CD14-positive monocyte (primary cell): ENCODE measurements at regions not wholly inside any gene's neighbourhood (a gene's known extent, or its start where the extent isn't known, plus 50 kb on each side); places are given as distances from the start of the nearest gene placed in this dataset.

Experiments
- DNase-seq, 3 donors: peaks; one replicate each; pipeline ENCODE4 v3.0.0-alpha.2; 2011 to 2022
- H2AFZ ChIP-seq: 2 replicates; pipeline ENCODE4 v1.6.0; 2012; ENCODE audit warnings: mild to moderate bottlenecking, low read depth, low read length, inconsistent platforms; ENCODE audit not compliant: insufficient read depth, poor library complexity, severe bottlenecking
- H3K27ac ChIP-seq, 2 donors: 1 replicate in 1 of 2; 2 replicates in 1 of 2; pipeline ENCODE4 v1.5.1; 2012 to 2013; ENCODE audit warnings: low read length in 2 of 2, control low read depth in 1 of 2, inconsistent platforms in 1 of 2, low read depth in 1 of 2, mild to moderate bottlenecking in 1 of 2
- H3K27me3 ChIP-seq, 2 donors: one replicate each; pipeline versions ENCODE4 v1.6.0 to v1.6.1; 2011 to 2013; ENCODE audit warnings: low read length in 2 of 2; ENCODE audit not compliant: control insufficient read depth in 2 of 2, insufficient read depth in 2 of 2
- H3K36me3 ChIP-seq, 2 donors: replicated peaks in 1 of 2; 1 replicate in 1 of 2; 2 replicates in 1 of 2; pipeline versions ENCODE4 v1.5.1 to v1.6.1; 2012 to 2013; ENCODE audit warnings: low read length in 2 of 2, control low read depth in 1 of 2, inconsistent platforms in 1 of 2, mild to moderate bottlenecking in 1 of 2; ENCODE audit not compliant: insufficient read depth in 2 of 2, control insufficient read depth in 1 of 2
- H3K4me1 ChIP-seq, 2 donors: 1 replicate in 1 of 2; 2 replicates in 1 of 2; pipeline versions ENCODE4 v1.5.1 to v1.6.1; 2012 to 2013; ENCODE audit warnings: low read length in 2 of 2, control low read depth in 1 of 2, inconsistent platforms in 1 of 2, mild to moderate bottlenecking in 1 of 2, moderate library complexity in 1 of 2; ENCODE audit not compliant: insufficient read depth in 2 of 2, control insufficient read depth in 1 of 2
- H3K4me2 ChIP-seq: replicated peaks from 2 replicates; pipeline ENCODE3; 2012; ENCODE audit warnings: low read length, moderate library complexity, mild to moderate bottlenecking; ENCODE audit not compliant: poor library complexity, severe bottlenecking; ENCODE audit errors: extremely low read depth
- H3K4me3 ChIP-seq, 3 experiments: fragments of 200-600 bp in 1 of 3; sonication (generic) in 1 of 3; replicated peaks in 1 of 3; 1 replicate in 2 of 3; 2 replicates in 1 of 3; pipeline ENCODE4 v1.5.1; 2011 to 2013; ENCODE audit warnings: low read length in 3 of 3, mild to moderate bottlenecking in 3 of 3, control low read depth in 2 of 3, low read depth in 2 of 3, inconsistent platforms in 1 of 3, moderate library complexity in 1 of 3
- H3K79me2 ChIP-seq: 2 replicates; pipeline ENCODE4 v1.6.0; 2012; ENCODE audit warnings: mild to moderate bottlenecking, control low read depth, inconsistent platforms, low read length, moderate library complexity; ENCODE audit not compliant: insufficient read depth
- H3K9ac ChIP-seq: 2 replicates; pipeline ENCODE4 v1.6.0; 2017; ENCODE audit warnings: low read length, mild to moderate bottlenecking; ENCODE audit not compliant: insufficient read depth, poor library complexity, severe bottlenecking
- H3K9me3 ChIP-seq, 2 donors: replicated peaks in 1 of 2; 1 replicate in 1 of 2; 2 replicates in 1 of 2; pipeline versions ENCODE4 v1.5.1 to v1.6.1; 2012 to 2013; ENCODE audit warnings: low read length in 2 of 2, control low read depth in 1 of 2; ENCODE audit not compliant: control insufficient read depth in 1 of 2, insufficient read depth in 1 of 2
- H4K20me1 ChIP-seq: 2 replicates; pipeline ENCODE4 v1.6.0; 2012; ENCODE audit warnings: mild to moderate bottlenecking, low read length, control low read depth, moderate library complexity; ENCODE audit not compliant: insufficient read depth
- H3K27ac Mint-ChIP-seq, 7 donors: one replicate each; pipeline ENCODE4 v1.8.0; 2020; ENCODE audit warnings: mild to moderate bottlenecking in 7 of 7, mixed read lengths in 7 of 7, moderate library complexity in 6 of 7, inconsistent platforms in 2 of 7
- H3K27me3 Mint-ChIP-seq, 3 donors: one replicate each; pipeline ENCODE4 v1.8.0; 2021 to 2022; ENCODE audit warnings: low read depth in 3 of 3, mild to moderate bottlenecking in 3 of 3, mixed read lengths in 3 of 3, moderate library complexity in 3 of 3, inconsistent platforms in 1 of 3
- H3K36me3 Mint-ChIP-seq, 2 donors: one replicate each; pipeline ENCODE4 v1.8.0; 2020; ENCODE audit warnings: mixed read lengths in 2 of 2, inconsistent platforms in 1 of 2, mild to moderate bottlenecking in 1 of 2
- H3K4me1 Mint-ChIP-seq: one replicate; pipeline ENCODE4 v1.8.0; 2020; ENCODE audit warnings: mild to moderate bottlenecking, mixed read lengths
- H3K4me3 Mint-ChIP-seq, 2 donors: one replicate each; pipeline ENCODE4 v1.8.0; 2020; ENCODE audit warnings: mild to moderate bottlenecking in 2 of 2, mixed read lengths in 2 of 2, moderate library complexity in 1 of 2
- H3K9me3 Mint-ChIP-seq, 7 donors: one replicate each; pipeline ENCODE4 v1.8.0; 2020 to 2022; ENCODE audit warnings: mixed read lengths in 7 of 7, mild to moderate bottlenecking in 6 of 7, moderate library complexity in 6 of 7, inconsistent platforms in 2 of 7
- WGBS: methylation state at CpG from one replicate; pipeline ENCODE4 v1.1.5; 2013; ENCODE audit warnings: missing lambda C conversion rate; ENCODE audit not compliant: insufficient coverage; 5-methylcytosine and 5-hydroxymethylcytosine counted together
- intact Hi-C, 2 donors: fragments of 100-400 bp; cut with micrococcal nuclease; formaldehyde crosslinking; loops; one replicate each; pipeline versions ENCODE4 v1.15.0 to v1.15.1; 2023
- TF ChIP-seq, protein P1 (sequence below): fragments of 200-600 bp; IDR thresholded peaks from one replicate; pipeline ENCODE4 v1.8.0; 2022; ENCODE audit warnings: antibody characterized with exemption, mild to moderate bottlenecking

DNA sequence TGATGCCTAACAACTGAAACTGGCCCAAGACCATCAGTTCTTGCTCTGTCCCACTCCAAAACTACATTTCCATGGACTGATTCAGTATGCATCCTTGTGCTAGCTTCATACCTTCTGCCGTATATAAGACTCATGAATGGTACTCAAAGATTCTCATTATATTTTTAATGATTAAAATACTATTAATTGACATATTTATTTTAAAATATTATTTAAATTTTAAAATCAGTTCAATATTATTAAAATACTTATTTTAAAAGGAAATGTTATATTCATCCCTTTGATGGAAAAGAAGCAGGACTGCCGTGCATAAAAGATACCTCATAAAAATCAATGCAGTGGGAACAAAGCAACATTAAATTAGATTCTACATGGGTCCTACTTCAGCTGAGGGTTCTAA lies 153.4 kb downstream of the AXIN2 start:
- H3K9ac ChIP-seq = no peak overlapping the region
- TF ChIP-seq, protein P1, sequence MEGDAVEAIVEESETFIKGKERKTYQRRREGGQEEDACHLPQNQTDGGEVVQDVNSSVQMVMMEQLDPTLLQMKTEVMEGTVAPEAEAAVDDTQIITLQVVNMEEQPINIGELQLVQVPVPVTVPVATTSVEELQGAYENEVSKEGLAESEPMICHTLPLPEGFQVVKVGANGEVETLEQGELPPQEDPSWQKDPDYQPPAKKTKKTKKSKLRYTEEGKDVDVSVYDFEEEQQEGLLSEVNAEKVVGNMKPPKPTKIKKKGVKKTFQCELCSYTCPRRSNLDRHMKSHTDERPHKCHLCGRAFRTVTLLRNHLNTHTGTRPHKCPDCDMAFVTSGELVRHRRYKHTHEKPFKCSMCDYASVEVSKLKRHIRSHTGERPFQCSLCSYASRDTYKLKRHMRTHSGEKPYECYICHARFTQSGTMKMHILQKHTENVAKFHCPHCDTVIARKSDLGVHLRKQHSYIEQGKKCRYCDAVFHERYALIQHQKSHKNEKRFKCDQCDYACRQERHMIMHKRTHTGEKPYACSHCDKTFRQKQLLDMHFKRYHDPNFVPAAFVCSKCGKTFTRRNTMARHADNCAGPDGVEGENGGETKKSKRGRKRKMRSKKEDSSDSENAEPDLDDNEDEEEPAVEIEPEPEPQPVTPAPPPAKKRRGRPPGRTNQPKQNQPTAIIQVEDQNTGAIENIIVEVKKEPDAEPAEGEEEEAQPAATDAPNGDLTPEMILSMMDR = no peak
- peaks cover 1 to 5% (median 1%) of the 10 kb centered on the region in 3 donors for H3K27me3 Mint-ChIP-seq
- no peaks in the 10 kb centered on the region for H3K9me3 ChIP-seq
- no peak overlapping the region for H2AFZ ChIP-seq
- H3K4me3 Mint-ChIP-seq = no peak overlapping the region
- H3K9me3 Mint-ChIP-seq = peaks cover 0 to 7% (median 3%) of the 10 kb centered on the region in 7 donors
- H3K36me3 ChIP-seq = no peaks in the 10 kb centered on the region
- no peaks in the 10 kb centered on the region for H3K79me2 ChIP-seq
- no peak overlapping the region for H3K27ac ChIP-seq
- intact Hi-C loops = no loop called here
- no peaks in the 10 kb centered on the region for H3K27me3 ChIP-seq
- H3K4me1 ChIP-seq = no peaks in the 10 kb centered on the region
- no peaks in the 10 kb centered on the region for H3K4me1 Mint-ChIP-seq
- H3K27ac Mint-ChIP-seq = no peak overlapping the region
- H3K36me3 Mint-ChIP-seq = no peaks in the 10 kb centered on the region
- H4K20me1 ChIP-seq = no peaks in the 10 kb centered on the region
- DNase-seq = no peak
- no CpG with 5 or more reads among the region's 2 CpGs for WGBS
- no peak overlapping the region for H3K4me3 ChIP-seq
- H3K4me2 ChIP-seq = no peak overlapping the region

DNA sequence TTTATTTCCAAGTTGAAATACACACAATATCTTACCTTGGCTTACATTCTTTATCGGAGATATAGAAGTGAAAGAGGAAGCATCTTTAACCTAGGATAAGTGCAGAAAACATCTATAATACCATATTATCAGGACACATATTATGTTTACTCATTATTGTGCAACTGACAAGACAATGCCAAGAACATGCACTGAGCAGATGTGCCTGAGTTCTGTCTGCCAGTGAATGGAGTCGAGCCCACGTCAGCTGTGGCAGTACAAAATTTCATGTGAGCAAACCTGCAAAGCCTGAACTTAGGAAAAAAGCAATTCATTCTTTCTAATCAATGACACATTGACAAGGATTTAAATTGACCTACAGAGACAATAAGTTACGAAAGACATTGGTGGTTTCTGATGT lies 154.4 kb downstream of the AXIN2 start:
- 71% methylated on average over 2 of the region's 4 CpGs for WGBS
- no peaks in the 10 kb centered on the region for H3K4me1 ChIP-seq
- no peaks in the 10 kb centered on the region for H3K4me1 Mint-ChIP-seq
- no peak overlapping the region for H3K4me3 ChIP-seq
- intact Hi-C loops = no loop called here
- H3K27me3 Mint-ChIP-seq = peaks cover 1 to 5% (median 4%) of the 10 kb centered on the region in 3 donors
- H3K4me2 ChIP-seq = no peak overlapping the region
- H4K20me1 ChIP-seq = no peaks in the 10 kb centered on the region
- H3K36me3 Mint-ChIP-seq = no peaks in the 10 kb centered on the region
- H3K27ac ChIP-seq = no peak overlapping the region
- H3K9ac ChIP-seq = no peak overlapping the region
- H3K36me3 ChIP-seq = no peaks in the 10 kb centered on the region
- H2AFZ ChIP-seq = no peak overlapping the region
- no peak overlapping the region for H3K4me3 Mint-ChIP-seq
- H3K79me2 ChIP-seq = no peaks in the 10 kb centered on the region
- no peak for DNase-seq
- H3K27me3 ChIP-seq = no peaks in the 10 kb centered on the region
- peaks cover 0 to 7% (median 3%) of the 10 kb centered on the region in 7 donors for H3K9me3 Mint-ChIP-seq
- no peak overlapping the region for H3K27ac Mint-ChIP-seq
- TF ChIP-seq, protein P1 = no peak
- H3K9me3 ChIP-seq = no peaks in the 10 kb centered on the region
